ENCODE measurements at regions not wholly inside any gene's neighbourhood (a gene's known extent, or its start where the extent isn't known, plus 50 kb on each side); places are given as distances from the start of the nearest gene placed in this dataset.

GRCh38 chr5:118761814-118762213 lies 226.5 kb downstream of the DTWD2 start (continued):
- TF ChIP-seq E4F1 (IDR thresholded peaks at IDR 0.05; ENCODE audit: borderline replicate concordance, partially characterized antibody) (no peak), BCL11A (IDR thresholded peaks at IDR 0.05; ENCODE audit: low read depth, low read length) (no peak)

GRCh38 chr5:118752969-118753368 lies 235.4 kb downstream of the DTWD2 start:
- Histone ChIP-seq H3K4me2 (ENCODE audit: control insufficient read depth, insufficient read depth) (no peak overlapping the region), H3K4me1 (ENCODE audit: control insufficient read depth, insufficient read depth, low read length) (no peaks in the 10 kb centered on the region), H3K36me3 (ENCODE audit: control insufficient read depth in 2 of 2, insufficient read depth in 2 of 2, low read length in 1 of 2) (no peaks in the 10 kb centered on the region), H3K27me3 (replicated peaks in 1 of 2; ENCODE audit: control insufficient read depth in 2 of 2, insufficient read depth in 2 of 2, low read length in 1 of 2) (no peaks in the 10 kb centered on the region; a peak in 1 of 4 replicates), H3K9me3 (replicated peaks; ENCODE audit: control insufficient read depth, insufficient read depth, low read length) (no peaks in the 10 kb centered on the region), H3K9ac (ENCODE audit: control insufficient read depth, insufficient read depth, low read length) (no peak overlapping the region), H2AFZ (ENCODE audit: control insufficient read depth, low read depth, low read length) (no peak overlapping the region), H4K20me1 (ENCODE audit: control insufficient read depth, insufficient read depth) (no peaks in the 10 kb centered on the region), H3K27ac (ENCODE audit: control insufficient read depth, insufficient read depth) (no peak overlapping the region), H3K79me2 (ENCODE audit: control insufficient read depth, insufficient read depth, low read length) (no peaks in the 10 kb centered on the region), H3K4me3 (no peak overlapping the region)
- FAIRE-seq: no peak
- ATAC-seq: no peak
- TF ChIP-seq IKZF1 (conservative IDR thresholded peaks at IDR 0.05) (no peak), BRCA1 (IDR thresholded peaks at IDR 0.05; ENCODE audit: low read depth, low read length) (no peak), HDAC6 (IDR thresholded peaks at IDR 0.05; ENCODE audit: unreplicated experiment) (no peak), IKZF2 (IDR thresholded peaks at IDR 0.05) (no peak), SIN3A (IDR thresholded peaks at IDR 0.05; ENCODE audit: low read depth, low read length) (no peak), SPI1 (IDR thresholded peaks at IDR 0.05; ENCODE audit: borderline replicate concordance, insufficient read depth, low read depth, low read length) (no peak), PKNOX1 (IDR thresholded peaks at IDR 0.05) (no peak), CEBPB (IDR thresholded peaks at IDR 0.05; ENCODE audit: borderline replicate concordance in 1 of 2, low read depth in 2 of 2, low read length in 2 of 2) (no peak), NR2F1 (conservative IDR thresholded peaks at IDR 0.05) (no peak)
- no peak for DNase-seq (ENCODE audit: low read depth, low spot score)
- ChIA-PET POLR2A (no interaction called here), CTCF (no interaction called here), SMC1A (ENCODE audit: uncharacterized antibody, unreplicated experiment) (no interaction called here), RAD21 (ENCODE audit: unreplicated experiment) (no interaction called here)
- BruUV-seq (replicated peaks): no TSS peak
- intact Hi-C loops (cut with micrococcal nuclease; ENCODE audit: unreplicated experiment) (no loop called here), in situ Hi-C loops (cut with MboI) (no loop called here)
- WGBS (ENCODE audit: insufficient coverage, insufficient replicate concordance, low lambda C conversion rate, missing lambda C conversion rate): 47% methylated on average over 5 of the region's 5 CpGs

All from GM12878 (cell line).